Tibial nerve (tissue), 4 donors: ENCODE measurements at regions not wholly inside any gene's neighbourhood (a gene's known extent, or its start where the extent isn't known, plus 50 kb on each side); places are given as distances from the start of the nearest gene placed in this dataset.

ENCODE experiments used
- CTCF ChIP-seq, 5 experiments: fragments of 200-600 bp in 3 of 5; fragments of 450-650 bp in 2 of 5; sonication (generic) in 3 of 5; IDR thresholded peaks; one replicate each; pipeline ENCODE4 v1.5.1; 2016 to 2019; ENCODE audit warnings: antibody characterized with exemption in 5 of 5, mild to moderate bottlenecking in 3 of 5, moderate library complexity in 2 of 5
- EP300 ChIP-seq, 2 donors: sonication (generic); formaldehyde crosslinking; IDR thresholded peaks; one replicate each; pipeline ENCODE4 v1.6.1; 2017; ENCODE audit warnings: antibody characterized with exemption in 2 of 2, mild to moderate bottlenecking in 1 of 2
- POLR2A ChIP-seq, 2 donors: fragments of 450-650 bp; IDR thresholded peaks; one replicate each; pipeline ENCODE4 v1.6.1; 2017; ENCODE audit warnings: antibody characterized with exemption in 2 of 2, mild to moderate bottlenecking in 2 of 2, moderate library complexity in 2 of 2

- no peak for TF ChIP-seq CTCF (IDR thresholded peaks at IDR 0.05)
- no peak for TF ChIP-seq POLR2A (IDR thresholded peaks at IDR 0.05)
- TF ChIP-seq EP300 (IDR thresholded peaks at IDR 0.05), result no peak
These were observed 156.2 kb downstream of the ZMAT3 start for GRCh38 chr3:178915365-178915764.
